Erythroblast (primary cell): ENCODE measurements at regions not wholly inside any gene's neighbourhood (a gene's known extent, or its start where the extent isn't known, plus 50 kb on each side); places are given as distances from the start of the nearest gene placed in this dataset.
"Not testable (repeated sequence)": the region's sequence is repeated elsewhere in the genome, so short reads cannot be mapped to it uniquely, and the experiment has no call there.

Experiments
- DNase-seq, 2 experiments: peaks; one replicate each; lab custom pipeline; 2025; lab: John Stamatoyannopoulos, UW
- GATA1 ChIP-seq: IDR thresholded peaks from 2 replicates; pipeline ENCODE4 v1.6.1; 2011; ENCODE audit warnings: low read depth, mild to moderate bottlenecking, control low read depth, low read length, moderate library complexity
- POLR2A ChIP-seq: IDR thresholded peaks from 2 replicates; pipeline ENCODE4 v1.6.1; 2011; ENCODE audit warnings: mild to moderate bottlenecking, low read length

GRCh38 chrX:96183391-96183790 is 501.3 kb upstream of the DIAPH2 start:
- no peak for TF ChIP-seq GATA1
- TF ChIP-seq POLR2A = no peak
- DNase-seq = no peak

- DNase-seq = no peak
- TF ChIP-seq POLR2A = no peak
- TF ChIP-seq GATA1 = no peak
Measured at GRCh38 chrX:96183843-96184242, 500.8 kb upstream of the DIAPH2 start.

- no peak for DNase-seq
- TF ChIP-seq GATA1 (no peak), POLR2A (no peak)
Measured at GRCh38 chrX:96204928-96205327, 479.7 kb upstream of the DIAPH2 start.

- TF ChIP-seq POLR2A (no peak), GATA1 (no peak)
- DNase-seq = no peak
Measured at GRCh38 chrX:96211953-96212352, 472.7 kb upstream of the DIAPH2 start.

GRCh38 chrX:96214681-96215080 is 470.0 kb upstream of the DIAPH2 start:
- not testable (repeated sequence) for DNase-seq

GRCh38 chrX:96224279-96224678 is 460.4 kb upstream of the DIAPH2 start:
- no peak for DNase-seq
- TF ChIP-seq GATA1 = no peak
- TF ChIP-seq POLR2A = no peak

GRCh38 chrX:96244955-96245354 is 439.7 kb upstream of the DIAPH2 start:
- DNase-seq = no peak
- TF ChIP-seq POLR2A (no peak), GATA1 (no peak)

GRCh38 chrX:96246436-96246835 is 438.2 kb upstream of the DIAPH2 start:
- TF ChIP-seq POLR2A (no peak), GATA1 (no peak)

More at GRCh38 chrX:96246436-96246835, 438.2 kb upstream of the DIAPH2 start:
- DNase-seq = no peak
